ENCODE measurements at regions not wholly inside any gene's neighbourhood (a gene's known extent, or its start where the extent isn't known, plus 50 kb on each side); places are given as distances from the start of the nearest gene placed in this dataset.

GRCh38 chr2:39503277-39503676 lies 66.2 kb upstream of the MAP4K3 start:
- H3K36me3 ChIP-seq (ENCODE audit: control insufficient read depth, insufficient read depth, low read length): no peaks in the 10 kb centered on the region
- H3K9ac ChIP-seq (ENCODE audit: extremely low read depth, low read length, poor library complexity, severe bottlenecking): no peak overlapping the region
- H3K4me3 ChIP-seq (ENCODE audit: low read length): no peak overlapping the region
- H3K27ac ChIP-seq (ENCODE audit: low read depth, low read length): no peak overlapping the region
- no peak for TF ChIP-seq CTCF (conservative IDR thresholded peaks at IDR 0.05)
- Mint-ChIP-seq H3K27ac (no peak overlapping the region), H3K36me3 (ENCODE audit: low read depth) (no peaks in the 10 kb centered on the region), H3K9me3 (no peaks in the 10 kb centered on the region), H3K4me1 (peaks cover 8% of the 10 kb centered on the region), H3K27me3 (ENCODE audit: insufficient read depth) (no peaks in the 10 kb centered on the region), H3K4me3 (no peak overlapping the region)
- WGBS, 2 experiments (ENCODE audit: insufficient coverage in 1 of 2, insufficient read length in 1 of 2): 87% methylated on average over 1 of the region's 2 CpGs; no CpG with 5 or more reads in 1 of the 2 experiments
- no peaks in the 10 kb centered on the region for H3K27me3 ChIP-seq (ENCODE audit: control insufficient read depth, insufficient read depth, low read length, poor library complexity, severe bottlenecking)
- H3K4me1 ChIP-seq (ENCODE audit: control insufficient read depth, insufficient read depth, low read length): no peaks in the 10 kb centered on the region
- no peaks in the 10 kb centered on the region for H3K9me3 ChIP-seq (ENCODE audit: control insufficient read depth, low read length)
- no peak for DNase-seq

GRCh38 chr2:39504790-39505335 lies 67.8 kb upstream of the MAP4K3 start:
- Mint-ChIP-seq H3K9me3 (no peaks in the 10 kb centered on the region), H3K36me3 (ENCODE audit: low read depth) (no peaks in the 10 kb centered on the region), H3K27ac (peak overlapping the region; percentile 61), H3K4me3 (no peak overlapping the region), H3K4me1 (peaks cover 8% of the 10 kb centered on the region), H3K27me3 (ENCODE audit: insufficient read depth) (no peaks in the 10 kb centered on the region)
- no peak for TF ChIP-seq CTCF (conservative IDR thresholded peaks at IDR 0.05)
- Histone ChIP-seq H3K4me1 (ENCODE audit: control insufficient read depth, insufficient read depth, low read length) (no peaks in the 10 kb centered on the region), H3K27ac (ENCODE audit: low read depth, low read length) (no peak overlapping the region), H3K9me3 (ENCODE audit: control insufficient read depth, low read length) (no peaks in the 10 kb centered on the region), H3K4me3 (ENCODE audit: low read length) (no peak overlapping the region), H3K36me3 (ENCODE audit: control insufficient read depth, insufficient read depth, low read length) (no peaks in the 10 kb centered on the region), H3K9ac (ENCODE audit: extremely low read depth, low read length, poor library complexity, severe bottlenecking) (no peak overlapping the region), H3K27me3 (ENCODE audit: control insufficient read depth, insufficient read depth, low read length, poor library complexity, severe bottlenecking) (no peaks in the 10 kb centered on the region)
- 89 to 98% methylated on average over 3 to 5 of the region's 5 CpGs for WGBS, 2 experiments (ENCODE audit: insufficient coverage in 1 of 2, insufficient read length in 1 of 2)
- no peak for DNase-seq

DNA sequence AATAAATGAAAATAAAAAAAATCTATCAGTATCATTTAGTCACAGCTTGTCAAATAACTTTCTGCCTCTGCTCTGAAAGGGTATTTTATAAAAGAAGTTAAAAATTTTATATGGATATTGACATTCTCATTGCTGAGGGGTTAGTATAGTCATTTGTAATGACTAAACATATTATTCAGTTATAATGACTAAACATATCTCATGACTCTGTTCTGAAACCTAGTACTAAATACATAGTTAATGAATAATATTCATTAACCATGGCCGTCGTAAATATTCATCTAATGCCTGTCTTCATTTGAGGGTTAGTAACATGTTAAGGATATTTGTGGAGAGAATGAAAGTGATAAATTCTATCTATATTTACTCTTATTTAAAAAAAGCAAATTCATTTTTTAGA lies 69.1 kb upstream of the MAP4K3 start:
- no peak for TF ChIP-seq CTCF (conservative IDR thresholded peaks at IDR 0.05)
- no peak overlapping the region for H3K27ac Mint-ChIP-seq
- Histone ChIP-seq H3K27me3 (ENCODE audit: control insufficient read depth, insufficient read depth, low read length, poor library complexity, severe bottlenecking) (no peaks in the 10 kb centered on the region), H3K36me3 (ENCODE audit: control insufficient read depth, insufficient read depth, low read length) (no peaks in the 10 kb centered on the region), H3K4me1 (ENCODE audit: control insufficient read depth, insufficient read depth, low read length) (no peaks in the 10 kb centered on the region), H3K9ac (ENCODE audit: extremely low read depth, low read length, poor library complexity, severe bottlenecking) (no peak overlapping the region), H3K27ac (ENCODE audit: low read depth, low read length) (no peak overlapping the region), H3K4me3 (ENCODE audit: low read length) (no peak overlapping the region), H3K9me3 (ENCODE audit: control insufficient read depth, low read length) (no peaks in the 10 kb centered on the region)
- DNase-seq: no peak
- H3K27me3 Mint-ChIP-seq (ENCODE audit: insufficient read depth): no peaks in the 10 kb centered on the region
- no CpG with 5 or more reads among the region's 2 CpGs for WGBS, 2 experiments (ENCODE audit: insufficient coverage in 1 of 2, insufficient read length in 1 of 2)
- no peak overlapping the region for H3K4me3 Mint-ChIP-seq
- H3K36me3 Mint-ChIP-seq (ENCODE audit: low read depth): no peaks in the 10 kb centered on the region
- no peaks in the 10 kb centered on the region for H3K9me3 Mint-ChIP-seq
- H3K4me1 Mint-ChIP-seq: peaks cover 5% of the 10 kb centered on the region

Data from endodermal cell (in vitro differentiated cells).